ENCODE measurements at regions not wholly inside any gene's neighbourhood (a gene's known extent, or its start where the extent isn't known, plus 50 kb on each side); places are given as distances from the start of the nearest gene placed in this dataset.

GRCh38 chr12:19641235-19642080, 202.2 kb downstream of the AEBP2 start:
- Histone ChIP-seq H4K91ac (ENCODE audit: insufficient read depth, low read depth, low read length) (peak overlapping the region; percentile 42; the same call in 1 of the 2 replicates), H4K8ac (ENCODE audit: low read depth in 2 of 2, low read length in 2 of 2) (no peak overlapping the region), H2AK5ac (ENCODE audit: low read depth, low read length) (peak overlapping the region; percentile 61; the same call in 1 of the 2 replicates), H3K4me1 (ENCODE audit: control insufficient read depth, insufficient read depth, low read length) (peaks cover 5% of the 10 kb centered on the region; the same call in 1 of the 2 replicates), H3K18ac (ENCODE audit: low read depth, low read length) (no peak overlapping the region), H3K56ac (ENCODE audit: extremely low read depth, insufficient read depth, low read length) (no peak overlapping the region), H2AK9ac (replicated peaks; ENCODE audit: low read depth, low read length, poor library complexity) (no peak overlapping the region), H4K5ac (ENCODE audit: low read depth, low read length) (no peak overlapping the region), H3K4me2 (ENCODE audit: low read depth, low read length) (no peak overlapping the region), H3K27ac (ENCODE audit: insufficient read depth, low read length) (no peak overlapping the region), H2BK20ac (ENCODE audit: low read depth, low read length) (no peak overlapping the region; the same call in 1 of the 2 replicates), H3K27me3 (ENCODE audit: control insufficient read depth, insufficient read depth, low read length) (no peaks in the 10 kb centered on the region), H3K36me3 (ENCODE audit: control insufficient read depth, insufficient read depth, low read length) (no peaks in the 10 kb centered on the region), H2AFZ (replicated peaks; ENCODE audit: low read length, poor library complexity) (no peak overlapping the region), H2BK5ac (ENCODE audit: low read depth, low read length, poor library complexity, severe bottlenecking) (no peak overlapping the region), H3K9me3 (ENCODE audit: control insufficient read depth, insufficient read depth, low read length) (peaks cover 6% of the 10 kb centered on the region), H3K23ac (ENCODE audit: low read depth, low read length) (no peak overlapping the region; the same call in 1 of the 2 replicates), H2BK120ac (ENCODE audit: low read depth, low read length) (no peak overlapping the region), H3K4ac (ENCODE audit: low read depth, low read length) (no peak overlapping the region), H2BK15ac (ENCODE audit: low read depth, low read length) (no peak overlapping the region), H3K14ac (replicated peaks; ENCODE audit: low read depth, low read length) (0 out of 2 replicates have a peak overlapping the region, but pooled peaks have one; percentile 17), H3K4me3 (ENCODE audit: insufficient read depth, low read depth, low read length) (no peak overlapping the region), H3K9me1 (ENCODE audit: insufficient read depth, low read length) (no peaks in the 10 kb centered on the region), H4K20me1 (ENCODE audit: insufficient read depth, low read length) (no peaks in the 10 kb centered on the region), H3K9ac (ENCODE audit: low read depth, low read length) (no peak overlapping the region), H3K79me1 (ENCODE audit: low read depth in 1 of 2, low read length in 2 of 2) (no peaks in the 10 kb centered on the region)
- in situ Hi-C loops (cut with MboI; ENCODE audit: low sequenced_read_pairs) = loop anchor here (10.0 kb wide), 1 partner anchor 277 kb away; no protein-coding TSS in a partner anchor
- ChIA-PET POLR2A (ENCODE audit: unreplicated experiment) (no interaction called here), CTCF (interaction anchor here (0.8 to 0.9 kb wide), 2 partner anchors 201 to 254 kb away, joined by 3 to 4 read pairs; no protein-coding TSS in a partner anchor)
- DNase-seq = no peak
- TF ChIP-seq CTCF (conservative IDR thresholded peaks at IDR 0.05; ENCODE audit: low read depth, low read length) (no peak), CEBPB (IDR thresholded peaks at IDR 0.05; ENCODE audit: low read depth, low read length) (no peak), USF2 (IDR thresholded peaks at IDR 0.05; ENCODE audit: low read depth, low read length) (no peak), SMC3 (IDR thresholded peaks at IDR 0.05; ENCODE audit: low read depth, low read length) (no peak), MAZ (IDR thresholded peaks at IDR 0.05; ENCODE audit: borderline replicate concordance, low read depth, low read length) (no peak), MAFK (IDR thresholded peaks at IDR 0.05; ENCODE audit: low read depth, low read length) (no peak), CHD1 (IDR thresholded peaks at IDR 0.05; ENCODE audit: low read depth, low read length) (no peak), FOS (IDR thresholded peaks at IDR 0.05; ENCODE audit: low read depth, low read length) (no peak), POLR2A (IDR thresholded peaks at IDR 0.05; ENCODE audit: low read depth, low read length) (no peak), RAD21 (IDR thresholded peaks at IDR 0.05; ENCODE audit: low read length) (no peak), NFE2L2 (IDR thresholded peaks at IDR 0.05; ENCODE audit: low read depth, low read length) (no peak), ELK1 (IDR thresholded peaks at IDR 0.05; ENCODE audit: borderline replicate concordance, low read depth, low read length) (no peak), BHLHE40 (IDR thresholded peaks at IDR 0.05; ENCODE audit: low read depth, low read length) (no peak)
- no TSS peak for BruUV-seq (replicated peaks)
- ATAC-seq (ENCODE audit: low read depth) = no peak
- intact Hi-C loops (cut with micrococcal nuclease) = loop anchor here (5.0 kb wide), 1 partner anchor 134 kb away; no protein-coding TSS in a partner anchor
- WGBS, 2 experiments (ENCODE audit: extremely low coverage in 2 of 2, insufficient read length in 1 of 2) = 78% methylated on average over 1 of the region's 5 CpGs; no CpG with 5 or more reads in 1 of the 2 experiments
- dilution Hi-C loops (cut with HindIII; ENCODE audit: low sequenced_read_pairs, unreplicated experiment) = no loop called here
